Left kidney (tissue), 1 donor: ENCODE measurements at regions not wholly inside any gene's neighbourhood (a gene's known extent, or its start where the extent isn't known, plus 50 kb on each side); places are given as distances from the start of the nearest gene placed in this dataset.

Experiments
- DNase-seq: peaks from one replicate; pipeline ENCODE4 v3.0.0-alpha.2; 2013

- no peak for DNase-seq
These were observed 125.8 kb downstream of the NTMT2 start for GRCh38 chr1:170271430-170272161.

- no peak for DNase-seq
These were observed 127.8 kb downstream of the NTMT2 start for GRCh38 chr1:170273291-170274130.

GRCh38 chr1:170274131-170274501 lies 128.4 kb downstream of the NTMT2 start:
- no peak for DNase-seq

GRCh38 chr1:170277985-170278384 lies 132.2 kb downstream of the NTMT2 start:
- DNase-seq = no peak

GRCh38 chr1:170284016-170284415 lies 138.3 kb downstream of the NTMT2 start:
- DNase-seq = no peak

GRCh38 chr1:170284512-170284911 lies 138.8 kb downstream of the NTMT2 start:
- no peak for DNase-seq

- DNase-seq = no peak
These were observed 139.2 kb downstream of the NTMT2 start for GRCh38 chr1:170284951-170285350.

- DNase-seq = no peak
These were observed 142.4 kb downstream of the NTMT2 start for GRCh38 chr1:170288155-170288554.

- no peak for DNase-seq
These were observed 144.5 kb downstream of the NTMT2 start for GRCh38 chr1:170290276-170290675.

- no peak for DNase-seq
These were observed 145.2 kb downstream of the NTMT2 start for GRCh38 chr1:170290991-170291390.

- DNase-seq = no peak
These were observed 145.8 kb downstream of the NTMT2 start for GRCh38 chr1:170291516-170291915.

GRCh38 chr1:170296211-170296610 lies 150.5 kb downstream of the NTMT2 start:
- no peak for DNase-seq

GRCh38 chr1:170296642-170297041 lies 150.9 kb downstream of the NTMT2 start:
- no peak for DNase-seq

GRCh38 chr1:170301596-170301995 lies 155.8 kb downstream of the NTMT2 start:
- no peak for DNase-seq

- DNase-seq = no peak
These were observed 157.3 kb downstream of the NTMT2 start for GRCh38 chr1:170303034-170303433.

GRCh38 chr1:170305777-170306512 lies 160.2 kb downstream of the NTMT2 start:
- no peak for DNase-seq

- DNase-seq = no peak
These were observed 160.8 kb downstream of the NTMT2 start for GRCh38 chr1:170306513-170306910.

GRCh38 chr1:170306948-170307347 lies 161.2 kb downstream of the NTMT2 start:
- no peak for DNase-seq

- DNase-seq = no peak
These were observed 161.7 kb downstream of the NTMT2 start for GRCh38 chr1:170307426-170307825.

GRCh38 chr1:170309389-170310013 lies 163.7 kb downstream of the NTMT2 start:
- peak; percentile 24 for DNase-seq

GRCh38 chr1:170310014-170310405 lies 164.3 kb downstream of the NTMT2 start:
- no peak for DNase-seq

- no peak for DNase-seq
These were observed 165.2 kb downstream of the NTMT2 start for GRCh38 chr1:170310951-170311350.
